AG20443 (cell line): ENCODE measurements at regions not wholly inside any gene's neighbourhood (a gene's known extent, or its start where the extent isn't known, plus 50 kb on each side); places are given as distances from the start of the nearest gene placed in this dataset.
"Not testable (repeated sequence)": the region's sequence is repeated elsewhere in the genome, so short reads cannot be mapped to it uniquely, and the experiment has no call there.

Source experiments
- DNase-seq: peaks from one replicate; pipeline ENCODE4 v3.0.0; 2012; ENCODE audit warnings: low spot score, mixed read lengths

DNA sequence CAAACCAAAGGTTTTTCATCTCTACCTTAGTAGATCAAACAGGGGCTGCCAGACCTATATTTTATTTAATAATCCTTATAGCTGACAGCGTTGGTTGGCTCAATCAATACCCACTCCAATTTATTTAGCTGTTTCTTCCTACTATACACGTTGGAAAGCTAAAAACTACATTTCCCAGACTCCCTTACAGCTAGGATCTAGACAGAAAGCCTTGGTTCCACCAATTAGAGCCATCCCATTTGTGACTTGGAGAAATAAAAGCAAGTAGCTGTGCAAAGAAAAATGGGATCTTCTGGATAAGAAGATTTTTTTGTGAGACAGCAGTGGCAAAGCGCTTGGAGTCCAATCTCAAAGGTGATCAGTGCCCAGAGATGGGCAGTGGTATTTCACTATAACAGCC is 331.3 kb upstream of the MEIS1 start:
- DNase-seq: no peak

DNA sequence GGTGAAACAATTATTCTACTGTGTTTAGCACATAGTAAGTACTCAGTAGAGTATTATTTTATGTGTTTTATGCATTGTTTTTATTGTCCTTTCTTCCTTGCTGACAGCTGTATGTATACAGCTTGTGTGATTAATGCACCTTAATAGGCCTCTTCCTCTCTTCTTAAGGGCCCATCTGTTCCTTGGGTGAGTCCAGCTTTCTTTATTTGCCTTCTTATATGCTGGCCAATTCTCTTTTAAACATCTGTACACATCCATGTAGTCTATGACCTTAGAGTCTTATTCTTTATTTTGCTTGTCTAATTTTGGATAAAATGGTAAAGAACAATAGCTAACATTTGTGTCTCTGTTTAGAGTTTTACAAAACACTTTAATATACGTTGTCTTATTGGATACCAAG is 333.7 kb upstream of the MEIS1 start:
- no peak for DNase-seq

DNA sequence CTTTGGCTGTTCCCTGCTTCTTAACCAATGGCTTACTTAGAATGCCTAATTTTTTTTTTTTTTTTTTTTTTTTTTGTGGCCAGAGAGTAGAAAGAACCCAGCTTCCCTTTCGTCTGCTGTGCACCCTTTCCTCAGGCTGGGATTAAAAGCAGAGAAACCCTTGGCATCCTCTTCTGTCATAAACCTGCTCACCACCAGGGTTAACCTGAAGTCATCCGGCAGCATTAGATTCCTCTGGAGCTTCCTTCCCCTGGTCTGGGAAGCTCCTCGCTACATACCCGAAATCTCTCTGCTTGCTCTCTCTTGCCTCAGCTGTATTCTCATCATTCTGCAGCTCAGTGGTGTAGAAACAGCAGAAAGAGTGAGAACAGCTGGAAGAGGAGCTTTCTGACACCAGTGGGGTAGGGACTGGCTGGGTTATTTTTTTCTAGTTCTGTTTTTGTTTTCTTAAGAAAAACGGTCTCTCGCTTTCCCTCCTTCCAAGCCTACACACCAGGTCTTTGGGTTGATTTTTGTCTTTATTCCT is 339.0 kb upstream of the MEIS1 start:
- DNase-seq: no peak

DNA sequence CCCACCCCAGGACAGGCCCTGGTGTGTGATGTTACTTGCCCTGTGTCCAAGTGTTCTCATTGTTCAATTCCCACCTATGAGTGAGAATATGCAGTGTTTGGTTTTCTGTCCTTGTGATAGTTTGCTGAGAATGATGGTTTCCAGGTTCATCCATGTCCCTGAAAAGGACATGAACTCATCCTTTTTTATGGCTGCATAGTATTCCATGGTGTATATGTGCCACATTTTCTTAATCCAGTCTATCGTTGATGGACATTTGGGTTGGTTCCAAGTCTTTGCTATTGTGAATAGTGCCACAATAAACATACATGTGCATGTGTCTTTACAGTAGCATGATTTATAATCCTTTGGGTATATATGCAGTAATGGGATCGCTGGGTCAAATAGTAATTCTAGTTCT is 340.2 kb upstream of the MEIS1 start:
- not testable (repeated sequence) for DNase-seq

DNA sequence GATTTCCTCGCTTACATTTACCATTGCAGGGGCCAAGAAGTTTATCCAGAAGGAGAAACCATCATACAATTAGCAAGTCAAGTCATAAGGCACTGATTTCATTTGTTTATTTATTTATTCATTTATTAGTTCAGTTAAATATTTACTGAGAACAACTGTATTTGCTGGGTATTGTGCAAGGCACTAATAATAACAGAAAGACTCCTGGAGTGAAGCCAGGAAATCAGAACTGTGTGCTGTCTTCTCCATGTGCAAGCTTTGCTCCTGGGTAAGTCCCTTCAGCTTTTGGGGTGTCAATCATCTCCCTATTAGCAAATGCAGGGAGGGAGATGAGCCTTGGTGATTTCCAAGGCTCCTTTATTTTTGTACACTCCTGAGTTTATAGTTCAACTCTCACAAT is 341.6 kb upstream of the MEIS1 start:
- no peak for DNase-seq

DNA sequence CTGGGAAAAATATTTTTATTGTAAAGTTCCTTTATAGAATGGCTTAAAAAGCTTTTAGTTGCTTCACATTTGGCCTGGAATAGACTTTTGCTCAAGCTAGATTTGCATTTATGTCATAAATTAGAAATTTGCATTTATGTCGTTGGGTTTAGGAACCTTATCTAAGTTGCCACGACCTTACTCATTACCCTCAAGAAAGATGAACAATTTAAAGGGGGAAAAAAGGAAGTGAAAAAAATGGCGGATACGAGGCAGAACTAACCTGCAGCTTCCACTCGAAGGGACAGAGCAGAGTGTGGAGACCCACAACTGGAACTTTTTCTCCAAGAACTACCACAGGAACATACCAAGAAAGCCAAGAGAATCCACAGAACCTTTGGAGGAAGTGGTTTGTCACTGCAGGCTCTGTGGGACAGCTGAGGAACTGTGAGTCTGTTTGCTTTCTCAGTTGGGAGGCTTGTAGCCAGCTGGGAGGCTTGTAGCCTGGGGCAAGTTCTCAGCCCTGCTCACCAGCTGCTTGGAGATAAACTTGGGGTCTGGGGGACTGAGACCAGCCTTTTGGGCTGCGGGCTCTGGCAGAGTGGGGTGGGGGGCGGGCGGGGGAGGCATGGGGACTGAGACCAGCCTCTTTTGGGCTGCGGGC is 349.9 kb upstream of the MEIS1 start:
- no peak for DNase-seq

- DNase-seq: no peak
These were observed 352.3 kb upstream of the MEIS1 start for GRCh38 chr2:66082581-66082980.

DNA sequence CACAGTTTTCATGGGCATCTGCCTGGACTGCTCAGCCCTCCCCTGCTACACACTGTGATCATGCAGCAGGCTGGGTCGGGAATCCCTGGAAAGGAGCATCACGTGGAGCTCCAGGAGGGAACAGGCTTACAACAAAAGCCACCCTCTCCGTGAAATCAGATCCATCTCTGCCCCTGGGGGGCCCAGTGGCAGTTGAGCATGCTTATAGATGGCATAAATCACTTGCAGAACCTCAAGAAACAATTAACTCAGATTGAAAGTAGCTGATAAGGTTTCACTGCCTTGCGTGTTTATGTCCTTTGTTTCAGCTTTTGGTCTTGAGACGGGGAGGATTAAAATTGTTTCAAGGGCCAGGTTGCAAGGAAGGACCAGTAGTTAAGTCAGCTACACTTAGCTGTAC is 354.8 kb upstream of the MEIS1 start:
- DNase-seq: no peak

- no peak for DNase-seq
These were observed 361.8 kb upstream of the MEIS1 start for GRCh38 chr2:66073172-66073571.

GRCh38 chr2:66070721-66071602 is 364.0 kb upstream of the MEIS1 start:
- no peak for DNase-seq

DNA sequence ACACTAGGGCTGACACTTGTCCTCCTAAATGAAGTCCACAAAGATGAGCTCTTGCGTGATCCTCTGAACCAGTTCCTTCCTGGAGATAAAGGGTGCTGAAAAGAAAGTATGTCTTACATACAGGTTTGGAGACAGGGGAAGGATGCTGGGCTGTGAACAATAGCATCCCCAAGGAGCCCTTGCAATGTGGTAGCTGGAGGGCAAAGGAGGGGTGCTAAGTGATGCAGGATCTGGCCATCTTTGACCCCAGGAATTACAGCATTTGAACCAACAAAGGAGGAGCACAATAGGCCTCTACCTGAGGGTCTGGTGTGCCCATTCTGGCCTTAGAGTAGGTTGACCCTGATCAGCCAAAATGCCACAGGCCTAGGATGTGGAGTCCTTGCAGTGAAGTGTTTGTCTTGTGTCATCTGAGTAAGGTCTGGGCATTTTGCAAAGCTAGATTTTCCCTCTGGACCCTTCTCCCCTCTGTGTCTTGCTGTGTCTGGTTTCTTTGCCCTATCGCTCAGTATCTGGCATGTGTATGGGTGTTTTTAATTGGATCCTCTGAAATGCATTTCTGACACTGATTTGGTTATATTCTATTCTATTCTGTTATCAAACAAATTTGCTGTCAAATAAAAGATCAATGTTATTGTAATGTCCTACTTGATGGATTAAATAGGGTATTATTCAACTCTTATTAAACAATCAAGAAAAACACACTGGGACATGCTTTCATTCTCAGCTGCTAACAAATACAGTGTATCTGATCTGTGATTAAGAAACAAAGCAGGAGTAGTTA is 364.8 kb upstream of the MEIS1 start:
- no peak for DNase-seq

- DNase-seq: no peak
These were observed 368.9 kb upstream of the MEIS1 start for GRCh38 chr2:66066032-66066431.

- DNase-seq: no peak
These were observed 375.6 kb upstream of the MEIS1 start for GRCh38 chr2:66059332-66059731.

GRCh38 chr2:66058675-66059074 is 376.2 kb upstream of the MEIS1 start:
- DNase-seq: no peak

- no peak for DNase-seq
These were observed 377.1 kb upstream of the MEIS1 start for GRCh38 chr2:66057844-66058243.

GRCh38 chr2:66050392-66050791 is 384.5 kb upstream of the MEIS1 start:
- no peak for DNase-seq

DNA sequence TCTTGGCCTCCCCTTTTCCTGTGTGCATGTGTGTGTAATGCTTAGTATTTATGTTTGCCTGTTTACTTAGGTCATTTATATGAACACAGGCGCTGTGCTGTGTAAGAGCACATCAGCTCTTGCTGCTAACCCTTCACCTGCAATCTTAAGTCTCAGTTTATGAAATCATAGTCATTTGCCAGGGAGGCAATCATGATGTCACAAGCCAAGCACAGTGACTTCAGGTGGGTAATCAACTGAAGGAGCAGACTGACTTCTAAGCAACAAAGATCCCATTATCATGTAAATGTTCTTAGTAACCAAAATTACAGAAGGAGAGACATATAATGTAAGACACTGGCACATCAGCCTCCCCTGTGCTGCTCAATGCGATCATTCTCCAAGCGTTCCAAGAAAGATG is 386.3 kb upstream of the MEIS1 start:
- DNase-seq: no peak

DNA sequence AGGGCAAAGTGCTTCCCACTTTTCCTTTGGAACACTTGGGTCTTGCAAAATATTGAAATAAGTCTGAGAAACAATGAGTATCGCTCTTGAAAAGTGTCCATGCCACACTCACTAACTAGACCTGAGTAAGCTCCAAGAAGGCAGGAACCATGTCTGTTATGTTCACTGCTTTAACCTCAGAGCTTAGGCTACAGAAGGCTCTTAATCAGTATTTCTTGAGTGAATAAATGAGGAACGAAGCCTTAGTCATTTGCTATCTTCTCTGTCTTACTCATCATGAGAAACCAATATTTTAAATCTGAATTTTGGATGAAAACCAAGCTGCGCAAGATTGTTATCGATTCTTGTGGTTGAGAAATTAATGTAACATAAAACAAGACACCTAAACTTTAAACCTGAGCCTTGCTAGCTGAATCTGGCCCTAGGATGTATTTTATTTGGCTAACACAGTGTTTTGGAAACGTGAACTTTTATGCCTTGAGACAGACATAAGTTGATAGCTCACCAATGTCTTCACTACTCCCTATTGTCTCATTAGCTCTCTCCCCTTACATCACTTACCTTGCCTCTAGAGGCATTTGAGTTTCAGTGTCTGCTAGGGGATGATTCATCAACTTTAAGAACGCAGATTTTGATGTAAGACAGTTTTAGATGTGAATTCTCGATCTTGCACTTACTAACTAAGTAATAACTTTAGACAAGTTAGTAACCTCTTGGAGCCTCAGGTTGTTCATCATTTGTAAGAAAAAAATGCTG is 392.8 kb upstream of the MEIS1 start:
- DNase-seq: no peak

- DNase-seq: no peak
These were observed 398.0 kb upstream of the MEIS1 start for GRCh38 chr2:66036948-66037347.

GRCh38 chr2:66034467-66034866 is 400.5 kb upstream of the MEIS1 start:
- no peak for DNase-seq

GRCh38 chr2:66032226-66032775 is 402.6 kb upstream of the MEIS1 start:
- DNase-seq: no peak

DNA sequence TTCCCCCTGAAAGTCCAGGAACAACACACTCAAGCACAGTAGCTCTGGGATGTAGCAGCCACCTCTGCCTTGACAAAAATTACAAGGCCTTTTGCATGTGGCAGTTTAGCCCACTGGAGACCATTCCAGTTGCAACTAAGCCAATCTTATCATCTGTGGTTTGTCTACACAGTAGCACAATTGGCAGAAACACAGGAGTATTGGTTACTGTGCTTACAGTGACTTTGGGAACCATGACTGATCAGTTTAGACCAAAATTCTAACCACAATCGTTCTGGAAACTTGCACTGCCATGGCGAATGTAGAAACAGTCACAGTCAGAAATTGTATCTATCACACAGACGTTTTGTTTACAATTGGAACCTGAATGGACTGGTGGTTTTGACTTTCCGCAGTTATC is 403.7 kb upstream of the MEIS1 start:
- no peak for DNase-seq
